K562 (cell line): ENCODE measurements at regions not wholly inside any gene's neighbourhood (a gene's known extent, or its start where the extent isn't known, plus 50 kb on each side); places are given as distances from the start of the nearest gene placed in this dataset.

Experiments used
- ATAC-seq: fragments of 200-7000 bp; cut with Tn5 transposase; 3 replicates; pipeline ENCODE4 v1.9.1; 2020; ENCODE audit warnings: moderate library complexity
- BruUV-seq: library from RNA; stranded (reverse); fragments of 400-500 nt; replicated peaks from 2 replicates; lab custom pipeline; 2021; lab: Mats Ljungman, UMichigan
- CTCF ChIA-PET: fragments of 300-600 bp; formaldehyde crosslinking; extraction: SDS; loops from one replicate; lab custom pipeline; 2021; ENCODE audit warnings: low intra/inter-chr PET ratio; lab: Yijun Ruan, JAX
- POLR2A ChIA-PET: fragments of 300-600, 350-650 bp; sonication (Branson Sonifier 250); formaldehyde crosslinking; extraction: SDS; loops from one replicate; lab custom pipeline; 2021; ENCODE audit warnings: antibody characterized with exemption, inconsistent platforms; lab: Yijun Ruan, JAX
- DNase-seq, 4 experiments: peaks; one replicate each; pipeline versions ENCODE4 v3.0.0 to v3.0.0-alpha.2; 2011 to 2018; ENCODE audit warnings: low spot score in 3 of 4, mixed read lengths in 3 of 4; ENCODE audit errors: extremely low read depth in 1 of 4
- FAIRE-seq: peaks from 2 replicates; lab custom pipeline; 2011; peaks lifted over from hg19 to GRCh38; lab: Jason Lieb, UNC
- H2AFZ ChIP-seq: 2 replicates; pipeline ENCODE4 v1.6.0; 2011; ENCODE audit warnings: low read depth, low read length, control low read depth, inconsistent platforms
- H3K27ac ChIP-seq: fragments of 200-600 bp; 3 replicates; pipeline ENCODE4 v1.8.0; 2011; ENCODE audit warnings: low read depth, mild to moderate bottlenecking, control low read depth, inconsistent platforms, low read length, moderate library complexity, mixed read lengths; ENCODE audit errors: extremely low read depth
- H3K27me3 ChIP-seq, 2 experiments: fragments of 300-600 bp in 1 of 2; 2 replicates in 1 of 2; 3 replicates in 1 of 2; pipeline versions ENCODE4 v1.6.0 to v1.8.0; 2011; ENCODE audit warnings: inconsistent platforms in 2 of 2, low read length in 2 of 2, mild to moderate bottlenecking in 1 of 2, mixed read lengths in 1 of 2, moderate library complexity in 1 of 2; ENCODE audit not compliant: control insufficient read depth in 2 of 2, insufficient read depth in 2 of 2
- H3K36me3 ChIP-seq: fragments of 300-600 bp; 3 replicates; pipeline ENCODE4 v1.8.0; 2011; ENCODE audit warnings: mild to moderate bottlenecking, low read length, inconsistent platforms; ENCODE audit not compliant: control insufficient read depth, insufficient read depth
- H3K4me1 ChIP-seq, 2 experiments: fragments of 200-600 bp in 1 of 2; replicated peaks in 1 of 2; 2 replicates in 1 of 2; 3 replicates in 1 of 2; pipeline versions ENCODE4 v1.5.1 to v1.8.0; 2011; ENCODE audit warnings: inconsistent platforms in 2 of 2, low read length in 2 of 2, mild to moderate bottlenecking in 1 of 2, mixed read lengths in 1 of 2, moderate library complexity in 1 of 2; ENCODE audit not compliant: control insufficient read depth in 2 of 2, insufficient read depth in 2 of 2
- H3K4me2 ChIP-seq: 2 replicates; pipeline ENCODE4 v1.6.1; 2011; ENCODE audit warnings: low read length, control low read depth, inconsistent platforms, mixed read lengths; ENCODE audit not compliant: insufficient read depth
- H3K4me3 ChIP-seq: fragments of 200-600 bp; sonication (generic), shearing (Covaris generic); 2 replicates; pipeline ENCODE4 v1.5.1; 2016; ENCODE audit warnings: control low read depth, inconsistent platforms
- H3K79me2 ChIP-seq: fragments of 200-600 bp; 3 replicates; pipeline ENCODE4 v1.8.0; 2011; ENCODE audit warnings: low read length, inconsistent platforms; ENCODE audit not compliant: control insufficient read depth, insufficient read depth
- H3K9ac ChIP-seq, 2 experiments: 2 replicates each; pipeline versions ENCODE4 v1.6.0 to v1.6.1; 2011; ENCODE audit warnings: low read depth in 2 of 2, low read length in 2 of 2, control low read depth in 1 of 2, inconsistent platforms in 1 of 2, mild to moderate bottlenecking in 1 of 2, mixed read lengths in 1 of 2; ENCODE audit not compliant: insufficient read depth in 1 of 2
- H3K9me1 ChIP-seq: one replicate; pipeline ENCODE4 v1.6.0; 2011; ENCODE audit warnings: inconsistent platforms, mild to moderate bottlenecking, low read length, moderate library complexity; ENCODE audit not compliant: control insufficient read depth, insufficient read depth
- H3K9me3 ChIP-seq: replicated peaks from 2 replicates; pipeline ENCODE4 v1.5.1; 2011; ENCODE audit warnings: low read depth, low read length, inconsistent platforms; ENCODE audit not compliant: control insufficient read depth, insufficient read depth
- H4K20me1 ChIP-seq: replicated peaks from 2 replicates; pipeline ENCODE4 v1.6.1; 2011; ENCODE audit warnings: low read length, inconsistent platforms, mixed read lengths; ENCODE audit not compliant: control insufficient read depth, insufficient read depth
- BRD4 ChIP-seq: fragments of 200-600 bp; sonication (generic); IDR thresholded peaks from 2 replicates; pipeline ENCODE4 v1.6.1; 2017; ENCODE audit warnings: inconsistent platforms
- E2F3 ChIP-seq: fragments of 250-450 bp; sonication (Bioruptor Pico); IDR thresholded peaks from 2 replicates; pipeline ENCODE4 v1.4.0; 2020; ENCODE audit warnings: mild to moderate bottlenecking
- EHMT2 ChIP-seq: fragments of 450-650 bp; IDR thresholded peaks from 2 replicates; pipeline ENCODE4 v1.6.1; 2018; ENCODE audit warnings: antibody characterized with exemption
- EZH2 ChIP-seq: IDR thresholded peaks from 2 replicates; pipeline ENCODE4 v1.6.1; 2012; ENCODE audit warnings: low read depth, mild to moderate bottlenecking, inconsistent platforms, low read length, borderline replicate concordance
- FOSL1 ChIP-seq: fragments of 200-800 bp; sonication (Bioruptor generic); conservative IDR thresholded peaks from 2 replicates; pipeline ENCODE4 v1.6.1; 2016; ENCODE audit warnings: missing genetic modification characterization, missing compliant biosample characterization
- HOXB6 ChIP-seq: fragments of 250-450 bp; sonication (Bioruptor Pico); IDR thresholded peaks from 2 replicates; pipeline ENCODE4 v1.5.1; 2022; ENCODE audit warnings: mild to moderate bottlenecking, borderline replicate concordance
- KAT7 ChIP-seq: sonication (generic); formaldehyde crosslinking; IDR thresholded peaks from 2 replicates; pipeline ENCODE4 v1.8.0; 2022; ENCODE audit warnings: missing genetic modification reagents, mild to moderate bottlenecking, borderline replicate concordance
- MTF1 ChIP-seq: fragments of 250-450 bp; sonication (Bioruptor Pico); IDR thresholded peaks from 2 replicates; pipeline ENCODE4 v1.9.0; 2021; ENCODE audit warnings: moderate library complexity, mild to moderate bottlenecking, inconsistent platforms, borderline replicate concordance
- NR3C1 ChIP-seq: sonication (generic); formaldehyde crosslinking; IDR thresholded peaks from 2 replicates; pipeline ENCODE4 v1.8.1; 2022; ENCODE audit warnings: missing genetic modification reagents
- PATZ1 ChIP-seq: fragments of 250-450 bp; sonication (Bioruptor Pico); IDR thresholded peaks from 2 replicates; pipeline ENCODE4 v1.5.0; 2020; ENCODE audit warnings: mild to moderate bottlenecking, borderline replicate concordance
- POLR2A ChIP-seq: fragments of 450-650 bp; conservative IDR thresholded peaks from 2 replicates; pipeline ENCODE4 v1.6.1; 2016
- PPARD ChIP-seq: fragments of 250-450 bp; sonication (Bioruptor Pico); IDR thresholded peaks from 2 replicates; pipeline ENCODE4 v1.8.0; 2022; ENCODE audit warnings: inconsistent platforms, mild to moderate bottlenecking, moderate library complexity
- PTRF ChIP-seq: fragments of 450-650 bp; IDR thresholded peaks from 2 replicates; pipeline ENCODE4 v1.6.1; 2016; ENCODE audit warnings: mild to moderate bottlenecking, missing genetic modification characterization, missing compliant biosample characterization
- TBL1XR1 ChIP-seq, 2 experiments: IDR thresholded peaks; 2 replicates each; pipeline ENCODE4 v1.6.1; 2012; ENCODE audit warnings: improper control_type of control experiment in 2 of 2, low read length in 2 of 2, mild to moderate bottlenecking in 1 of 2
- ZNF124 ChIP-seq: sonication (generic); formaldehyde crosslinking; IDR thresholded peaks from 2 replicates; pipeline ENCODE4 v1.8.1; 2022; ENCODE audit warnings: missing genetic modification reagents
- ZNF23 ChIP-seq: fragments of 250-450 bp; sonication (Bioruptor Pico); IDR thresholded peaks from 2 replicates; pipeline ENCODE4 v1.4.0; 2020; ENCODE audit warnings: mild to moderate bottlenecking
- ZNF79 ChIP-seq: fragments of 250-450 bp; sonication (Bioruptor Pico); IDR thresholded peaks from 2 replicates; pipeline ENCODE4 v1.4.0; 2020; ENCODE audit warnings: low read depth, mild to moderate bottlenecking, moderate library complexity
- ZNF830 ChIP-seq: fragments of 250-450 bp; sonication (Bioruptor Pico); IDR thresholded peaks from 2 replicates; pipeline ENCODE4 v1.5.0; 2021; ENCODE audit warnings: mild to moderate bottlenecking
- WGBS: fragments of 100-300 bp; shearing (Covaris generic); methylation state at CpG from one replicate; pipeline ENCODE4 v1.1.6; 2016; ENCODE audit warnings: low coverage, mixed read lengths; ENCODE audit not compliant: insufficient coverage; ENCODE audit errors: missing lambda C conversion rate; 5-methylcytosine and 5-hydroxymethylcytosine counted together
- in situ Hi-C: fragments of 300-500 bp; cut with MboI; formaldehyde crosslinking; loops from 4 replicates; pipeline ENCODE4 v1.15.0; 2018; ENCODE audit warnings: inconsistent platforms, mixed read lengths
- intact Hi-C: fragments of 100-400 bp; cut with micrococcal nuclease; formaldehyde crosslinking; loops from 2 replicates; pipeline ENCODE4 v1.14.2; 2022
- TF ChIP-seq, protein P1 (sequence below): sonication (generic); formaldehyde crosslinking; IDR thresholded peaks from 2 replicates; pipeline ENCODE4 v1.8.1; 2022; ENCODE audit warnings: missing genetic modification reagents

- TF ChIP-seq KAT7 (CRISPR knock-in tag) (no peak), ZNF830 (CRISPR knock-in tag) (no peak), EZH2 (no peak), POLR2A (no peak), HOXB6 (CRISPR knock-in tag) (no peak), ZNF23 (no peak), NR3C1 (CRISPR knock-in tag) (no peak)
Observed at GRCh38 chr1:98382986-98383740, 278.4 kb upstream of the SNX7 start (continued).

- intact Hi-C loops: no loop called here
- no peak for TF ChIP-seq PPARD (CRISPR knock-in tag)
- TF ChIP-seq FOSL1 (tag): no peak
- TF ChIP-seq, protein P1, sequence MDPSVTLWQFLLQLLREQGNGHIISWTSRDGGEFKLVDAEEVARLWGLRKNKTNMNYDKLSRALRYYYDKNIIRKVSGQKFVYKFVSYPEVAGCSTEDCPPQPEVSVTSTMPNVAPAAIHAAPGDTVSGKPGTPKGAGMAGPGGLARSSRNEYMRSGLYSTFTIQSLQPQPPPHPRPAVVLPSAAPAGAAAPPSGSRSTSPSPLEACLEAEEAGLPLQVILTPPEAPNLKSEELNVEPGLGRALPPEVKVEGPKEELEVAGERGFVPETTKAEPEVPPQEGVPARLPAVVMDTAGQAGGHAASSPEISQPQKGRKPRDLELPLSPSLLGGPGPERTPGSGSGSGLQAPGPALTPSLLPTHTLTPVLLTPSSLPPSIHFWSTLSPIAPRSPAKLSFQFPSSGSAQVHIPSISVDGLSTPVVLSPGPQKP (CRISPR knock-in tag): no peak
- TF ChIP-seq PTRF (tag): no peak
- TF ChIP-seq EHMT2: no peak
- TF ChIP-seq ZNF124 (CRISPR knock-in tag): no peak
- TF ChIP-seq PATZ1 (CRISPR knock-in tag): no peak
- no peak for TF ChIP-seq MTF1 (CRISPR knock-in tag)
- TF ChIP-seq E2F3: no peak
- no peak for TF ChIP-seq ZNF79 (CRISPR knock-in tag)
- no peak for TF ChIP-seq TBL1XR1 (IDR thresholded peaks at IDR 0.05; ENCODE audit: low read length in 2 of 2)
- TF ChIP-seq BRD4: no peak
Observed at GRCh38 chr1:98382586-98382985, 278.9 kb upstream of the SNX7 start.

More at GRCh38 chr1:98382586-98382985, 278.9 kb upstream of the SNX7 start:
- H2AFZ ChIP-seq: no peak overlapping the region
- no peak for FAIRE-seq
- H3K4me3 ChIP-seq: no peak overlapping the region
- 0% methylated on average over 2 of the region's 2 CpGs for WGBS
- H3K4me2 ChIP-seq: no peak overlapping the region
- POLR2A ChIA-PET: no interaction called here
- no peaks in the 10 kb centered on the region for H4K20me1 ChIP-seq
- no peaks in the 10 kb centered on the region for H3K9me1 ChIP-seq
- H3K36me3 ChIP-seq: no peaks in the 10 kb centered on the region
- H3K4me1 ChIP-seq: no peaks in the 10 kb centered on the region
- ATAC-seq: no peak
- DNase-seq: no peak
- CTCF ChIA-PET: no interaction called here
- no peak overlapping the region for H3K27ac ChIP-seq
- no TSS peak for BruUV-seq
- no peak overlapping the region for H3K9ac ChIP-seq
- no peaks in the 10 kb centered on the region for H3K9me3 ChIP-seq
- H3K27me3 ChIP-seq: no peaks in the 10 kb centered on the region
- in situ Hi-C loops: no loop called here
- no peaks in the 10 kb centered on the region for H3K79me2 ChIP-seq
